Vagina (tissue), 2 donors: ENCODE measurements at regions not wholly inside any gene's neighbourhood (a gene's known extent, or its start where the extent isn't known, plus 50 kb on each side); places are given as distances from the start of the nearest gene placed in this dataset.
"Not testable (repeated sequence)": the region's sequence is repeated elsewhere in the genome, so short reads cannot be mapped to it uniquely, and the experiment has no call there.

ENCODE experiments used
- DNase-seq, 2 donors: peaks; one replicate each; pipeline ENCODE4 v3.0.0-alpha.2; 2017; ENCODE audit errors: extremely low spot score in 2 of 2
- H3K27ac ChIP-seq: fragments of 200-600 bp; sonication (generic); one replicate; pipeline ENCODE4 v1.5.1; 2019
- H3K27me3 ChIP-seq: fragments of 200-600 bp; sonication (generic); one replicate; pipeline ENCODE4 v1.5.1; 2019
- H3K36me3 ChIP-seq, 2 donors: fragments of 200-600 bp; sonication (generic); one replicate each; pipeline ENCODE4 v1.5.1; 2017 to 2019
- H3K4me1 ChIP-seq: fragments of 200-600 bp; sonication (generic); one replicate; pipeline ENCODE4 v1.5.1; 2019
- H3K4me3 ChIP-seq, 2 donors: fragments of 200-600 bp; sonication (generic); 1 replicate in 1 of 2; 2 replicates in 1 of 2; pipeline ENCODE4 v1.5.1; 2016 to 2019
- H3K9me3 ChIP-seq: fragments of 200-600 bp; sonication (generic); one replicate; pipeline ENCODE4 v1.5.1; 2019
- CTCF ChIP-seq, 3 experiments: fragments of 450-650 bp in 2 of 3; fragments of 200-600 bp in 1 of 3; sonication (generic) in 1 of 3; IDR thresholded peaks; one replicate each; pipeline ENCODE4 v1.5.1; 2017 to 2019; ENCODE audit warnings: antibody characterized with exemption in 3 of 3, mild to moderate bottlenecking in 2 of 3, moderate library complexity in 2 of 3
- POLR2A ChIP-seq, 2 donors: fragments of 450-650 bp; IDR thresholded peaks; one replicate each; pipeline ENCODE4 v1.6.1; 2017; ENCODE audit warnings: antibody characterized with exemption in 2 of 2, mild to moderate bottlenecking in 2 of 2, moderate library complexity in 2 of 2
- POLR2AphosphoS5 ChIP-seq, 2 donors: sonication (generic); formaldehyde crosslinking; IDR thresholded peaks; one replicate each; pipeline ENCODE4 v1.9.0; 2017; ENCODE audit warnings: antibody characterized with exemption in 2 of 2, mild to moderate bottlenecking in 2 of 2, low read depth in 1 of 2; ENCODE audit not compliant: insufficient read depth in 1 of 2
- intact Hi-C: fragments of 100-400 bp; cut with DNase I; formaldehyde crosslinking; loops from one replicate; pipeline ENCODE4 v1.15.1; 2023

GRCh38 chr1:83125456-83125855 is 873.5 kb downstream of the TTLL7 start:
- Histone ChIP-seq H3K4me3 (no peak overlapping the region), H3K9me3 (no peaks in the 10 kb centered on the region), H3K27ac (no peak overlapping the region), H3K4me1 (no peaks in the 10 kb centered on the region), H3K36me3 (no peaks in the 10 kb centered on the region), H3K27me3 (no peaks in the 10 kb centered on the region)
- intact Hi-C loops = no loop called here
- TF ChIP-seq POLR2A (IDR thresholded peaks at IDR 0.05) = no peak
- no peak for TF ChIP-seq CTCF (IDR thresholded peaks at IDR 0.05)
- TF ChIP-seq POLR2AphosphoS5 (IDR thresholded peaks at IDR 0.05; ENCODE audit: insufficient read depth in 1 of 2, low read depth in 1 of 2) = no peak
- no peak for DNase-seq

- intact Hi-C loops = no loop called here
- TF ChIP-seq CTCF (IDR thresholded peaks at IDR 0.05) (no peak), POLR2A (IDR thresholded peaks at IDR 0.05) (no peak), POLR2AphosphoS5 (IDR thresholded peaks at IDR 0.05; ENCODE audit: insufficient read depth in 1 of 2, low read depth in 1 of 2) (no peak)
- no peaks in the 10 kb centered on the region for H3K27me3 ChIP-seq
- H3K4me1 ChIP-seq = no peaks in the 10 kb centered on the region
- H3K27ac ChIP-seq = no peak overlapping the region
- no peak for DNase-seq
- no peak overlapping the region for H3K4me3 ChIP-seq
- no peaks in the 10 kb centered on the region for H3K9me3 ChIP-seq
- no peaks in the 10 kb centered on the region for H3K36me3 ChIP-seq
Measured at GRCh38 chr1:83123019-83123418, 875.9 kb downstream of the TTLL7 start.

DNA sequence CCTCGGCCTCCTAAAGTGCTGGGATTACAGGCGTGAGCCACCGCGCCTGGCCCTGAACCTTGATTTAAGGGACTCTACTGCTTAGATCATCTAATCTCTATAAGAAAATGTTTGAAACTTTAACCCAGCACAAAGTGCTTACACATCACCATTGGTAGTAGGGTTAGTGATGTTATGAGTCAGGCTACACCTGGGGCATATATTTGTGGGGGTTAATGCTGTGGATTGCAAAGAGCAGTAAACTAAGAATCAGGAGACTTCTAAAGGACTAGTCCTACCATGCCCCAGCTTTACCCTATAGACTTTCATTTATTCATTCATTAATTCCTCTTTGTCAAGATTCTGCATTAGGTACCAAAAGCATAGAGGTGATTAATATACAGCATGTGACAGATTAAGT is 880.5 kb downstream of the TTLL7 start:
- no peaks in the 10 kb centered on the region for H3K36me3 ChIP-seq
- H3K9me3 ChIP-seq = no peaks in the 10 kb centered on the region
- H3K27me3 ChIP-seq = no peaks in the 10 kb centered on the region
- no peak overlapping the region for H3K27ac ChIP-seq
- no peaks in the 10 kb centered on the region for H3K4me1 ChIP-seq
- TF ChIP-seq POLR2AphosphoS5 (IDR thresholded peaks at IDR 0.05; ENCODE audit: insufficient read depth in 1 of 2, low read depth in 1 of 2) = no peak
- no peak for TF ChIP-seq POLR2A (IDR thresholded peaks at IDR 0.05)
- TF ChIP-seq CTCF (IDR thresholded peaks at IDR 0.05) = no peak
- H3K4me3 ChIP-seq = no peak overlapping the region
- intact Hi-C loops = no loop called here
- no peak for DNase-seq

DNA sequence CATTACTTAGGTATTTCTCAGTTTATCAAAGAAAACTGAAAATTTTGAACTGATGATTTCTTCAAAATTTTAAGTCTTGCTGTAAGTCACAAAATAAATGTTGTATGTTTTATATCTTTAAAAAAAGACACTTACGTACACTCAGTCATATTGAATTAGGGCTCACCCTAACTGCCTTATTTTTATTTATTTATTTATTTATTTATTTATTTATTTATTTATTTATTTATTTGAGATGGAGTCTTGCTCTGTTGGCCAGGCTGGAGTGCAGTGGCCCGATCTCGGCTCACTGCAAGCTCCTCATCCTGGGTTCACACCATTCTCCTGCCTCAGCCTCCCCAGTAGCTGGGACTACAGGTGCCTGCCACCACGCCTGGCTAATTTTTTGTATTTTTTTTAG is 881.9 kb downstream of the TTLL7 start:
- H3K4me1 ChIP-seq, DNase-seq, intact Hi-C loops, H3K9me3 ChIP-seq, H3K36me3 ChIP-seq, H3K4me3 ChIP-seq, H3K27ac ChIP-seq, H3K27me3 ChIP-seq: not testable (repeated sequence)

GRCh38 chr1:83115785-83116184 is 883.1 kb downstream of the TTLL7 start:
- intact Hi-C loops = no loop called here
- Histone ChIP-seq H3K27me3 (no peaks in the 10 kb centered on the region), H3K9me3 (no peaks in the 10 kb centered on the region), H3K27ac (no peak overlapping the region), H3K4me1 (no peaks in the 10 kb centered on the region), H3K4me3 (no peak overlapping the region), H3K36me3 (no peaks in the 10 kb centered on the region)
- TF ChIP-seq POLR2AphosphoS5 (IDR thresholded peaks at IDR 0.05; ENCODE audit: insufficient read depth in 1 of 2, low read depth in 1 of 2) (no peak), CTCF (IDR thresholded peaks at IDR 0.05) (no peak), POLR2A (IDR thresholded peaks at IDR 0.05) (no peak)
- no peak for DNase-seq
